HL-60 (cell line): ENCODE measurements at regions not wholly inside any gene's neighbourhood (a gene's known extent, or its start where the extent isn't known, plus 50 kb on each side); places are given as distances from the start of the nearest gene placed in this dataset.

Source experiments
- DNase-seq, 2 experiments: peaks; one replicate each; pipeline ENCODE4 v3.0.0-alpha.2; 2010 to 2020; ENCODE audit warnings: low read depth in 1 of 2, low spot score in 1 of 2
- H3K27ac ChIP-seq: fragments of 250-450 bp; sonication (Bioruptor Pico); replicated peaks from 2 replicates; pipeline ENCODE4 v1.5.1; 2020; ENCODE audit warnings: mild to moderate bottlenecking, moderate library complexity
- H3K27me3 ChIP-seq: fragments of 250-450 bp; sonication (Bioruptor Pico); 2 replicates; pipeline ENCODE4 v1.5.1; 2021; ENCODE audit warnings: mild to moderate bottlenecking, moderate library complexity; ENCODE audit not compliant: insufficient read depth, poor library complexity, severe bottlenecking
- H3K4me3 ChIP-seq: replicated peaks from 2 replicates; pipeline ENCODE4 v1.5.1; 2011; ENCODE audit warnings: mild to moderate bottlenecking, control low read depth, low read length; ENCODE audit not compliant: insufficient read depth
- CTCF ChIP-seq: IDR thresholded peaks from one replicate; pipeline ENCODE4 v1.5.1; 2011; ENCODE audit warnings: low read length, control low read depth, inconsistent platforms; ENCODE audit not compliant: insufficient read depth
- GABPA ChIP-seq: IDR thresholded peaks from 2 replicates; pipeline ENCODE4 v1.6.1; 2012; ENCODE audit warnings: low read depth
- POLR2AphosphoS5 ChIP-seq: IDR thresholded peaks from 2 replicates; pipeline ENCODE4 v1.6.1; 2012; ENCODE audit warnings: low read depth
- REST ChIP-seq: IDR thresholded peaks from 2 replicates; pipeline ENCODE4 v1.6.1; 2012; ENCODE audit warnings: low read depth; ENCODE audit not compliant: insufficient replicate concordance
- SPI1 ChIP-seq: IDR thresholded peaks from 2 replicates; pipeline ENCODE4 v1.6.1; 2012; ENCODE audit warnings: low read depth, mild to moderate bottlenecking, borderline replicate concordance

DNA sequence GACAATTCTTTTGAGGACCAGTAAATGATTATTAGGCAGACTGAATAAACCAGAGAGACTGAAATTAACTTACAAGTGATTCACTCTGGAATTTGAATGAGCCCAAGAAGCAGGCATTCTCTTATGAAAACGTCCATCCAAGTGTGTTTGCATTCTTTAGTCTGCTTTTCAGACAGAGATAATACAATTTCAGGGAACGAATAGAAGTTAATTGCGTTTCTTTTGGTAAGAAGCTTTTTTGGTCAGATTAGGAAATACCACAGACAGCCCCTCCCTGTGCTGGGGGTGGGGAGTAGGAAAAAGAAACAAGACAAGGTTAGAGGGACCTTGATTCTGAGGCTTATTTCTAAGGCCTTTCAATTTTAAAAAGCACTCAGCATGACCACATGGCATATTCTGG is 874.4 kb downstream of the SUCLG1 start:
- Histone ChIP-seq H3K27ac (no peak overlapping the region), H3K4me3 (no peak overlapping the region), H3K27me3 (no peaks in the 10 kb centered on the region)
- no peak for DNase-seq
- TF ChIP-seq SPI1 (no peak), CTCF (no peak), GABPA (no peak), REST (no peak), POLR2AphosphoS5 (no peak)

GRCh38 chr2:83582589-83582988 is 876.5 kb downstream of the SUCLG1 start:
- H3K4me3 ChIP-seq: no peak overlapping the region
- TF ChIP-seq SPI1 (no peak), POLR2AphosphoS5 (no peak), GABPA (no peak), REST (no peak), CTCF (no peak)
- H3K27me3 ChIP-seq: no peaks in the 10 kb centered on the region
- H3K27ac ChIP-seq: no peak overlapping the region
- no peak for DNase-seq

DNA sequence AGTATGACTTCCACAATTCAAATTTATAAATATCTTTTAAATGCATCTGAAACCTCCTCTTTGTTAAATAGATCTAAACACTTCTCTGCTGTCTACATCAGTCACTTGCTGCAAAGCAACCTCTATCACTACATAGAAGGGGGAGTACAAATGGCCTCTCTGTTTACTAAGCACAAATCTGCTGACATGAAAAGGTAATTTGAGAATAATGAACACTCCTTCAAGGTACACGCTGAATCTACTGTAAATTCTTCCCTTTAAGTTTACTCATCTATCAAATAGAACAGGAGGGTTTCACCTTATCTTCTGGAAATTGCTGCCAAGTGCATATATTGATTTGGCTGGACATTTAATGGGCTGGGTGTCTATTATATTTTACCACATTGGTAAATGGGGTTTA is 879.6 kb downstream of the SUCLG1 start:
- DNase-seq: no peak
- Histone ChIP-seq H3K4me3 (no peak overlapping the region), H3K27ac (no peak overlapping the region), H3K27me3 (no peaks in the 10 kb centered on the region)
- TF ChIP-seq CTCF (no peak), REST (no peak), GABPA (no peak), SPI1 (no peak), POLR2AphosphoS5 (no peak)
